ENCODE measurements at regions not wholly inside any gene's neighbourhood (a gene's known extent, or its start where the extent isn't known, plus 50 kb on each side); places are given as distances from the start of the nearest gene placed in this dataset.

GRCh38 chr4:137310593-137311490, 221.5 kb downstream of the PCDH18 start:
- H3K79me1 ChIP-seq (replicated peaks; ENCODE audit: low read length, poor library complexity, severe bottlenecking) = no peaks in the 10 kb centered on the region
- H3K4me1 ChIP-seq (ENCODE audit: control insufficient read depth, insufficient read depth, low read depth, low read length) = peaks cover 1% of the 10 kb centered on the region
- peak overlapping the region in 1 of 2 experiments; percentile 71 for H3K4me3 ChIP-seq (ENCODE audit: insufficient read depth in 1 of 2, low read depth in 1 of 2, low read length in 2 of 2)
- DNase-seq = peak; percentile 67
- H2BK12ac ChIP-seq (ENCODE audit: low read length in 2 of 2) = no peak overlapping the region
- H3K36me3 ChIP-seq (ENCODE audit: control insufficient read depth in 1 of 2, insufficient read depth in 2 of 2, low read depth in 1 of 2, low read length in 2 of 2) = no peaks in the 10 kb centered on the region
- no peak overlapping the region for H4K8ac ChIP-seq (ENCODE audit: low read length)
- H3K4ac ChIP-seq (ENCODE audit: low read depth in 1 of 2, low read length in 2 of 2) = no peak overlapping the region
- H2BK5ac ChIP-seq (ENCODE audit: low read depth, low read length, poor library complexity, severe bottlenecking) = no peak overlapping the region
- no peak overlapping the region for H2AK5ac ChIP-seq (ENCODE audit: low read length, severe bottlenecking)
- no peak overlapping the region for H3K14ac ChIP-seq (ENCODE audit: low read length in 2 of 2)
- H4K91ac ChIP-seq (ENCODE audit: low read length) = no peak overlapping the region
- H3K27me3 ChIP-seq (ENCODE audit: control insufficient read depth in 1 of 2, insufficient read depth in 1 of 2, low read length in 2 of 2) = no peaks in the 10 kb centered on the region
- no peak overlapping the region for H2BK15ac ChIP-seq (ENCODE audit: low read depth, poor library complexity, severe bottlenecking)
- H3K4me2 ChIP-seq (ENCODE audit: low read length, poor library complexity, severe bottlenecking) = no peak overlapping the region
- no peak overlapping the region for H2BK120ac ChIP-seq (ENCODE audit: low read depth, low read length)
- WGBS = 56% methylated on average over 2 of the region's 3 CpGs
- H3K27ac ChIP-seq (ENCODE audit: low read length, poor library complexity, severe bottlenecking) = peak overlapping the region; percentile 85
- no peak overlapping the region for H2AFZ ChIP-seq (ENCODE audit: low read depth, low read length)
- H3K18ac ChIP-seq (ENCODE audit: low read depth in 1 of 2, low read length in 2 of 2) = peak overlapping the region in 1 of 2 experiments; percentile 52
- no peak overlapping the region for H3K23ac ChIP-seq (ENCODE audit: low read length in 2 of 2)
- H3K9ac ChIP-seq (ENCODE audit: low read length) = peak overlapping the region; percentile 83
- H3K9me3 ChIP-seq (ENCODE audit: control insufficient read depth, low read length) = no peaks in the 10 kb centered on the region

GRCh38 chr4:137310166-137310565, 222.1 kb downstream of the PCDH18 start:
- no peak for DNase-seq
- Histone ChIP-seq H2BK12ac (ENCODE audit: low read length in 2 of 2) (peak overlapping the region in 1 of 2 experiments; percentile 52), H3K4me2 (ENCODE audit: low read length, poor library complexity, severe bottlenecking) (no peak overlapping the region), H2BK5ac (ENCODE audit: low read depth, low read length, poor library complexity, severe bottlenecking) (peak overlapping the region; percentile 73), H2BK15ac (ENCODE audit: low read depth, poor library complexity, severe bottlenecking) (no peak overlapping the region), H3K9ac (ENCODE audit: low read length) (peak overlapping the region; percentile 83), H3K79me1 (replicated peaks; ENCODE audit: low read length, poor library complexity, severe bottlenecking) (no peaks in the 10 kb centered on the region), H4K91ac (ENCODE audit: low read length) (no peak overlapping the region), H3K4me3 (ENCODE audit: insufficient read depth in 1 of 2, low read depth in 1 of 2, low read length in 2 of 2) (peak overlapping the region in 1 of 2 experiments; percentile 71), H3K4ac (ENCODE audit: low read depth in 1 of 2, low read length in 2 of 2) (no peak overlapping the region), H3K27ac (ENCODE audit: low read length, poor library complexity, severe bottlenecking) (peak overlapping the region; percentile 70), H3K4me1 (ENCODE audit: control insufficient read depth, insufficient read depth, low read depth, low read length) (peaks cover 1% of the 10 kb centered on the region), H3K14ac (ENCODE audit: low read length in 2 of 2) (no peak overlapping the region), H2AFZ (ENCODE audit: low read depth, low read length) (no peak overlapping the region), H3K23ac (ENCODE audit: low read length in 2 of 2) (no peak overlapping the region), H2BK120ac (ENCODE audit: low read depth, low read length) (no peak overlapping the region), H2AK5ac (ENCODE audit: low read length, severe bottlenecking) (peak overlapping the region; percentile 69), H3K27me3 (ENCODE audit: control insufficient read depth in 1 of 2, insufficient read depth in 1 of 2, low read length in 2 of 2) (no peaks in the 10 kb centered on the region), H3K36me3 (ENCODE audit: control insufficient read depth in 1 of 2, insufficient read depth in 2 of 2, low read depth in 1 of 2, low read length in 2 of 2) (no peaks in the 10 kb centered on the region), H4K8ac (ENCODE audit: low read length) (no peak overlapping the region), H3K9me3 (ENCODE audit: control insufficient read depth, low read length) (no peaks in the 10 kb centered on the region), H3K18ac (ENCODE audit: low read depth in 1 of 2, low read length in 2 of 2) (no peak overlapping the region)

GRCh38 chr4:137309424-137309823, 222.9 kb downstream of the PCDH18 start:
- Histone ChIP-seq H3K18ac (ENCODE audit: low read depth in 1 of 2, low read length in 2 of 2) (no peak overlapping the region), H2AK5ac (ENCODE audit: low read length, severe bottlenecking) (no peak overlapping the region), H2BK5ac (ENCODE audit: low read depth, low read length, poor library complexity, severe bottlenecking) (no peak overlapping the region), H4K8ac (ENCODE audit: low read length) (no peak overlapping the region), H3K23ac (ENCODE audit: low read length in 2 of 2) (no peak overlapping the region), H3K27ac (ENCODE audit: low read length, poor library complexity, severe bottlenecking) (no peak overlapping the region), H3K14ac (ENCODE audit: low read length in 2 of 2) (no peak overlapping the region), H2BK15ac (ENCODE audit: low read depth, poor library complexity, severe bottlenecking) (no peak overlapping the region), H3K4ac (ENCODE audit: low read depth in 1 of 2, low read length in 2 of 2) (no peak overlapping the region), H2BK120ac (ENCODE audit: low read depth, low read length) (no peak overlapping the region), H3K4me2 (ENCODE audit: low read length, poor library complexity, severe bottlenecking) (no peak overlapping the region), H3K36me3 (ENCODE audit: control insufficient read depth in 1 of 2, insufficient read depth in 2 of 2, low read depth in 1 of 2, low read length in 2 of 2) (peaks cover 0 to 4% of the 10 kb centered on the region in 2 experiments), H2AFZ (ENCODE audit: low read depth, low read length) (no peak overlapping the region), H4K91ac (ENCODE audit: low read length) (no peak overlapping the region), H3K79me1 (replicated peaks; ENCODE audit: low read length, poor library complexity, severe bottlenecking) (no peaks in the 10 kb centered on the region), H3K9ac (ENCODE audit: low read length) (peak overlapping the region; percentile 83), H3K4me1 (ENCODE audit: control insufficient read depth, insufficient read depth, low read depth, low read length) (peaks cover 1% of the 10 kb centered on the region), H2BK12ac (ENCODE audit: low read length in 2 of 2) (no peak overlapping the region), H3K4me3 (ENCODE audit: insufficient read depth in 1 of 2, low read depth in 1 of 2, low read length in 2 of 2) (peak overlapping the region in 1 of 2 experiments; percentile 71), H3K9me3 (ENCODE audit: control insufficient read depth, low read length) (no peaks in the 10 kb centered on the region), H3K27me3 (ENCODE audit: control insufficient read depth in 1 of 2, insufficient read depth in 1 of 2, low read length in 2 of 2) (no peaks in the 10 kb centered on the region)
- WGBS = 86% methylated on average over 1 of the region's 1 CpG
- DNase-seq = no peak

DNA sequence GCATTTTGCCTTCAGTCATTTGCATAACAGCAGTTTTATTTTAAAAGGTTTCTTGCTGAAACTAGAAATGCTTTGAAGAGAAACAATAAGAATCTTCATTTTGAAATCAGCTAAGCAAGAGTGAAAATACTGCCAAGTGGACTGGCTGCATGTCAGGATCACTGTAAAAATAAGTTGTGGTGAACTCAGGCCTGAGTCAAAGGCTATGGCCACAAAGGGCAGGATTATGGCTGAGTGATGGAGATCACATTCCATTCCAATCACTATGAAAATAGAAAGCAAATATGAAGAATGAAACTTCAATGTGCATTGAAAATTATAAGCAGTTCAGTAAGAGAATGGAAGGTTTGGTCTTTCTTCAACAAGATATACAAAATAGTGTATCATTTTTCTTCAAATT, 224.5 kb downstream of the PCDH18 start:
- Histone ChIP-seq H4K8ac (ENCODE audit: low read length) (no peak overlapping the region), H3K27me3 (ENCODE audit: control insufficient read depth in 1 of 2, insufficient read depth in 1 of 2, low read length in 2 of 2) (no peaks in the 10 kb centered on the region), H2AFZ (ENCODE audit: low read depth, low read length) (no peak overlapping the region), H3K23ac (ENCODE audit: low read length in 2 of 2) (no peak overlapping the region), H3K4me2 (ENCODE audit: low read length, poor library complexity, severe bottlenecking) (no peak overlapping the region), H3K9me3 (ENCODE audit: control insufficient read depth, low read length) (no peaks in the 10 kb centered on the region), H4K91ac (ENCODE audit: low read length) (no peak overlapping the region), H2BK120ac (ENCODE audit: low read depth, low read length) (no peak overlapping the region), H2BK12ac (ENCODE audit: low read length in 2 of 2) (no peak overlapping the region), H3K14ac (ENCODE audit: low read length in 2 of 2) (no peak overlapping the region), H3K36me3 (ENCODE audit: control insufficient read depth in 1 of 2, insufficient read depth in 2 of 2, low read depth in 1 of 2, low read length in 2 of 2) (peaks cover 0 to 4% of the 10 kb centered on the region in 2 experiments), H3K18ac (ENCODE audit: low read depth in 1 of 2, low read length in 2 of 2) (no peak overlapping the region), H2BK5ac (ENCODE audit: low read depth, low read length, poor library complexity, severe bottlenecking) (no peak overlapping the region), H3K79me1 (replicated peaks; ENCODE audit: low read length, poor library complexity, severe bottlenecking) (no peaks in the 10 kb centered on the region), H2AK5ac (ENCODE audit: low read length, severe bottlenecking) (no peak overlapping the region), H3K9ac (ENCODE audit: low read length) (peak overlapping the region; percentile 83), H2BK15ac (ENCODE audit: low read depth, poor library complexity, severe bottlenecking) (no peak overlapping the region), H3K4me1 (ENCODE audit: control insufficient read depth, insufficient read depth, low read depth, low read length) (peaks cover 1% of the 10 kb centered on the region), H3K4ac (ENCODE audit: low read depth in 1 of 2, low read length in 2 of 2) (no peak overlapping the region), H3K4me3 (ENCODE audit: insufficient read depth in 1 of 2, low read depth in 1 of 2, low read length in 2 of 2) (peak overlapping the region in 1 of 2 experiments; percentile 71), H3K27ac (ENCODE audit: low read length, poor library complexity, severe bottlenecking) (peak overlapping the region; percentile 38)
- no peak for DNase-seq
